ENCODE measurements at regions not wholly inside any gene's neighbourhood (a gene's known extent, or its start where the extent isn't known, plus 50 kb on each side); places are given as distances from the start of the nearest gene placed in this dataset.

GRCh38 chr17:77827511-77827910 is 131.0 kb upstream of the TNRC6C start:
- TF ChIP-seq POLR2AphosphoS5 (IDR thresholded peaks at IDR 0.05; ENCODE audit: low read depth, low read length) = no peak
- TF ChIP-seq REST (IDR thresholded peaks at IDR 0.05; ENCODE audit: insufficient read depth in 1 of 2, low read depth in 2 of 2, low read length in 2 of 2) = no peak
- TF ChIP-seq TAF1 (IDR thresholded peaks at IDR 0.05; ENCODE audit: borderline replicate concordance, insufficient read depth, low read length) = no peak

All from PFSK-1 (cell line).